Upper lobe of left lung (tissue), 4 donors: ENCODE measurements at regions not wholly inside any gene's neighbourhood (a gene's known extent, or its start where the extent isn't known, plus 50 kb on each side); places are given as distances from the start of the nearest gene placed in this dataset.

Experiments used
- CTCF ChIP-seq, 6 experiments: fragments of 450-650 bp in 4 of 6; fragments of 200-600 bp in 2 of 6; sonication (generic) in 2 of 6; IDR thresholded peaks; one replicate each; pipeline ENCODE4 v1.5.1; 2016 to 2019; ENCODE audit warnings: antibody characterized with exemption in 6 of 6
- POLR2A ChIP-seq, 4 donors: fragments of 450-650 bp; IDR thresholded peaks; one replicate each; pipeline ENCODE4 v1.5.1; 2016 to 2017; ENCODE audit warnings: antibody characterized with exemption in 4 of 4, mild to moderate bottlenecking in 2 of 4

DNA sequence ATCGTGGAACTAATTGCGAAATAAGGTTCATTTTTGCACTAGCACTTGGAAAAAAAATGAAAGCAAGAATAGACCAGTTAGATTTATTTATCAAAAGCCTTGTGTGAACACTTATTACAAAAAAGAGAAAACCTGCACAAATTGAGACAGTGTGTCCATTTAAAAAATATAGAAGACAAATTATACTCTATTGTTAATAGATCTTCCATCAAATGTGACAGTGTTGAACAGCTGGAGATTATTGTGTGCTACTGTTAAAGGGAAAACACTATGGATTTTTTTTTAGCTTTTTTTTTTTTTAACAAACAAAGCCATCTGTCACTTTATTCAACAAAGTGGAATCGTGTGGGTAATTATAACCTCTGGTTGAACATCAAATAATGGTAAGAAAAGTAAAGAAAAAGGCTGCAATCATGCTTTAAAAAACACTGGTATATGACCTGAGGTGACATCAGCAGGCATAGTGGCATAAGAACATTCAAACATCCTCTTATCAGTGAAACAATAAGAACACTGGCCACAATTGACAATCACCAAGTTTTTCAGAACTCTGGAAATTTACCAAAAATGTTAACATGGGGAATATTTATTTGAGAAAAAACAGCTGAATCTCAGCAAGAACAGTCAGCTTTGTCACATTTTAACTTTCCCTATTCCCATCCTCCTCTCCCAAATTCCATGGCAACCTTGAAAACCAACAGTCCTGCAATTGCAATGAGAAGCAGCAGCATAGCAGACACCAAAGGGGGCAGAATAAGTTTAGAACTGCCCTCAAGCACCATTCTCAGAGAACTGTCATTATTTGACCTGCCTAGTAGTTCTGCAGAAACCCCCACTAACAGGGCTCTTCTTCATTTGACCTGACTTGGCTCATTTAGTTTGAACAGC is 442.3 kb upstream of the MON1B start:
- TF ChIP-seq CTCF (IDR thresholded peaks at IDR 0.05), result no peak
- TF ChIP-seq POLR2A (IDR thresholded peaks at IDR 0.05), result no peak
